Right lobe of liver (tissue), 6 donors: ENCODE measurements at regions not wholly inside any gene's neighbourhood (a gene's known extent, or its start where the extent isn't known, plus 50 kb on each side); places are given as distances from the start of the nearest gene placed in this dataset.
A peak's percentile ranks its signal among the peaks of the same experiment; 100 is the strongest.

Experiments used
- ATAC-seq, 4 donors: fragments of 200-7000 bp; cut with Tn5 transposase; one replicate each; pipeline ENCODE4 v1.9.1; 2020; ENCODE audit warnings: mild to moderate bottlenecking in 4 of 4, moderate library complexity in 4 of 4
- DNase-seq, 3 donors: peaks; one replicate each; pipeline ENCODE4 v3.0.0-alpha.2; 2020
- H3K27ac ChIP-seq, 3 donors: fragments of 200-600 bp; one replicate each; pipeline ENCODE4 v1.8.0; 2022
- H3K27me3 ChIP-seq, 2 donors: fragments of 200-600 bp; one replicate each; pipeline ENCODE4 v1.8.0; 2022
- H3K36me3 ChIP-seq, 4 donors: fragments of 200-600 bp; sonication (generic) in 1 of 4; one replicate each; pipeline versions ENCODE4 v1.5.1 to v1.8.0; 2017 to 2022; ENCODE audit warnings: control low read depth in 1 of 4
- H3K4me1 ChIP-seq, 4 donors: fragments of 200-600 bp; sonication (generic) in 1 of 4; one replicate each; pipeline versions ENCODE4 v1.5.1 to v1.8.0; 2017 to 2022; ENCODE audit warnings: control low read depth in 1 of 4
- H3K4me3 ChIP-seq, 3 donors: fragments of 200-600 bp; one replicate each; pipeline ENCODE4 v1.8.0; 2022
- H3K9me3 ChIP-seq, 4 donors: fragments of 200-600 bp; sonication (generic) in 1 of 4; one replicate each; pipeline versions ENCODE4 v1.5.1 to v1.8.0; 2017 to 2022; ENCODE audit warnings: control low read depth in 1 of 4
- POLR2A ChIP-seq: fragments of 450-650 bp; IDR thresholded peaks from one replicate; pipeline ENCODE4 v1.6.1; 2017; ENCODE audit warnings: antibody characterized with exemption, mild to moderate bottlenecking
- WGBS: methylation state at CpG from one replicate; pipeline ENCODE4 v1.1.6; 2018; ENCODE audit warnings: low coverage, low lambda C conversion rate; ENCODE audit not compliant: insufficient coverage; ENCODE audit errors: missing lambda C conversion rate; 5-methylcytosine and 5-hydroxymethylcytosine counted together
- intact Hi-C, 2 donors: fragments of 100-400 bp; cut with DNase I; formaldehyde crosslinking; loops; one replicate each; pipeline versions ENCODE4 v1.11.2 to v1.14.1; 2022
- TF ChIP-seq, protein P1 (sequence below), 4 donors: fragments of 200-600 bp in 3 of 4; fragments of 450-650 bp in 1 of 4; IDR thresholded peaks; one replicate each; pipeline versions ENCODE4 v1.5.1 to v1.8.0; 2016 to 2022; ENCODE audit warnings: antibody characterized with exemption in 4 of 4, mild to moderate bottlenecking in 2 of 4
- donor health status: DM: no; HTN: yes; CAD: no.
- donor health status: DM: no; HTN: no; CAD: no.
- donor health status: DM: no; HTN: no; CAD: no.
- donor health status: DM: no; HTN: yes; CAD: no.
- donor health status: DM: no; HTN: yes; CAD: no.

DNA sequence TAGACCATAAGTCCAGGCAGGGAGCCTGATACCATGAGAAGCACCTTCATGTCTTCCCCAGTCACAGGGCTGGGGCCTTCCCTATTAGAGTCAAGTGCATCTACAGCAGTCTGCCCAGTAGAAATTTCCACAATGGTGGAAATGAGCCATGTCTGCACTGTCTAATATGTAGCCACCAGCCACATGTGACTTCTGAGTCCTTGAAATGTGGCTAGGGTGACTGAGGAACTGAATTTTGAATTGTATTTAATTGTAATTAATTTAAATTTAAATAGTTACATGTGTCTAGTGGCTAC is 300.2 kb downstream of the CLIC5 start:
- TF ChIP-seq, protein P1, sequence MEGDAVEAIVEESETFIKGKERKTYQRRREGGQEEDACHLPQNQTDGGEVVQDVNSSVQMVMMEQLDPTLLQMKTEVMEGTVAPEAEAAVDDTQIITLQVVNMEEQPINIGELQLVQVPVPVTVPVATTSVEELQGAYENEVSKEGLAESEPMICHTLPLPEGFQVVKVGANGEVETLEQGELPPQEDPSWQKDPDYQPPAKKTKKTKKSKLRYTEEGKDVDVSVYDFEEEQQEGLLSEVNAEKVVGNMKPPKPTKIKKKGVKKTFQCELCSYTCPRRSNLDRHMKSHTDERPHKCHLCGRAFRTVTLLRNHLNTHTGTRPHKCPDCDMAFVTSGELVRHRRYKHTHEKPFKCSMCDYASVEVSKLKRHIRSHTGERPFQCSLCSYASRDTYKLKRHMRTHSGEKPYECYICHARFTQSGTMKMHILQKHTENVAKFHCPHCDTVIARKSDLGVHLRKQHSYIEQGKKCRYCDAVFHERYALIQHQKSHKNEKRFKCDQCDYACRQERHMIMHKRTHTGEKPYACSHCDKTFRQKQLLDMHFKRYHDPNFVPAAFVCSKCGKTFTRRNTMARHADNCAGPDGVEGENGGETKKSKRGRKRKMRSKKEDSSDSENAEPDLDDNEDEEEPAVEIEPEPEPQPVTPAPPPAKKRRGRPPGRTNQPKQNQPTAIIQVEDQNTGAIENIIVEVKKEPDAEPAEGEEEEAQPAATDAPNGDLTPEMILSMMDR (IDR thresholded peaks at IDR 0.05): no peak
- TF ChIP-seq POLR2A: no peak
- H3K4me1 ChIP-seq: no peaks in the 10 kb centered on the region
- no peak for DNase-seq

DNA sequence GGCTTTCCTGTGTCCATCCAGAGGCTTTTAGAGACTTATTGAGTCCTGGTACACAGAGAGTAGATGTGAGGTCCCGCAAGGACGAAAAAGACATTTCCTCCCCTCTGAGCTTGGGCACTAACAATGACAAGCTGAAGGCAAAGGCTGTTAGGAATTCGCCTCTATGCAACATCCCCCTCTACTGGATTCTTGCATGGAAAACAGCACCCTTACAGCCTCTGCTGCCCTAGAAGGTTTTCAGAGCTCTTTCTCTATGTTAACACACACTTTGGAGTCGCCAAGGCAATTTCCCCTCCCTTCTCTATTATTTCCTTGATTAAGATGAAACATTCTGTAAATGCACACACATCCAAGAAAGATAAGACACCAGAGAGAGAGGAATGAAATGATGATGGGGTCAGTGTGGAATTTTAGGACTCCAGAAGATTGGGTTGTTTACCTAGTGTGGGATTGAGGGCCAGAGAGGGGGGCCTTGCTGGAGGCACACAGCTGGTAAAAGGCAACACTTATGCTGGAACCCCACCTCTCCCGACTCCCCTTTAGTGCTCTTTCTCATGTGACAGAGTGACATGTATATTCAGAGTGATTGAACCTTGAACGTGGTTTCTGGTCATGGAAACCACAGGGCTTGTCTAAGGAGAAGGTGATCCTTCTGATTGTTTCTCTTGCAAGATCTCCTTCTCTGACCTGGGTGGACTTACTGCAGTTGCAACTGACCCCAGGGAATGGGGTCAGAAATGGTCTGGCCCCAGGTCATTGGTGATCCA is 300.7 kb downstream of the CLIC5 start:
- Histone ChIP-seq H3K4me3 (no peak overlapping the region), H3K4me1 (no peaks in the 10 kb centered on the region), H3K9me3 (no peaks in the 10 kb centered on the region), H3K27me3 (no peaks in the 10 kb centered on the region), H3K27ac (no peak overlapping the region), H3K36me3 (no peaks in the 10 kb centered on the region)
- ATAC-seq (peak; percentile 91 to 95 (median 94)), DNase-seq (peak in 1 of 3 donors; percentile 51)
- TF ChIP-seq, protein P1 (IDR thresholded peaks at IDR 0.05): peak; percentile 77 to 81 (median 78)
- TF ChIP-seq POLR2A: no peak
- intact Hi-C loops: loop anchor here in 1 of 2 donors (10.0 kb wide), 1 partner anchor 1060 kb away; no protein-coding TSS in a partner anchor
- 0% methylated on average over 5 of the region's 6 CpGs for WGBS

More for the DNA sequence above, 300.2 kb downstream of the CLIC5 start:
- intact Hi-C loops: loop anchor here in 1 of 2 donors (10.0 kb wide), 1 partner anchor 1061 kb away; no protein-coding TSS in a partner anchor
- no peaks in the 10 kb centered on the region for H3K36me3 ChIP-seq
- no peak overlapping the region for H3K27ac ChIP-seq
- no peaks in the 10 kb centered on the region for H3K27me3 ChIP-seq
- H3K9me3 ChIP-seq: no peaks in the 10 kb centered on the region
- no peak overlapping the region for H3K4me3 ChIP-seq
- no peak for ATAC-seq

DNA sequence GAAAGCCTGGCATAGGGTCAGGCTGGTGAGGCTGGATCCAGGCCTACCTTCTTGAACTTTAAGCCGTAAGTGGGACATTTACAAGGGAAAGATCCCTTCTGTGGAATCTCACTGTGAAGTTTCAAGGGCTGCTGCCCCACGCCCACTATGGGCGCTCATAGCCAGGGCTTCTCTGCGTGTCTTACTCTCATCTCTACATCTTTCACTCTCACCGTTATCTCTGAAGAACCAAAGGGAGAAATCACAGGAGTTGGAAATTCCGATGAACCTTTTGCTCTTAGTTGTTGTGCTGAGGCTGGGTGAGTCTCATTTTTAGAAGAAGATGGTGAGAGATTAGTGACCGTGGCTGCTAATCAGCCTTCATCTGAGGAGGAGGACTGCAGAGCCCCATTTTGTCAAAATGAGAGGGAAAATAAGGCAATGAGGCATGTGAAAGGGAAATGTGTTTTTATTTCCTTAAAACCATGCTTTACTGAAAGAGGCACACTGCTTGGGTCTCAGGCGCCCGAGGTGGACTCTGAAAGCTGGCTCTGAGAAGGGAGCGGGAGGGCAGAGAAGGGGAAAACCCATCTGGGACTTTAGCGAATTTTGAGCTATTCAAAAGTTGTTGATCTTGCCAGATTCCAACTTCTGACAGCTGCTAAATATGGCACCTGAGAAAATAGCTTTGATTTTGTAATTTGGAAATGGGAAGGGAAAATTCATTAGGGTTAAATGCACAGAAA is 301.5 kb downstream of the CLIC5 start:
- Histone ChIP-seq H3K4me1 (no peaks in the 10 kb centered on the region), H3K36me3 (no peaks in the 10 kb centered on the region), H3K9me3 (no peaks in the 10 kb centered on the region), H3K4me3 (no peak overlapping the region), H3K27ac (no peak overlapping the region), H3K27me3 (no peaks in the 10 kb centered on the region)
- no peak for TF ChIP-seq POLR2A
- TF ChIP-seq, protein P1 (IDR thresholded peaks at IDR 0.05): no peak
- DNase-seq (no peak), ATAC-seq (no peak)
- 63% methylated on average over 11 of the region's 11 CpGs for WGBS
- intact Hi-C loops: loop anchor here in 1 of 2 donors (10.0 kb wide), 1 partner anchor 1059 kb away; no protein-coding TSS in a partner anchor
